ENCODE measurements at regions not wholly inside any gene's neighbourhood (a gene's known extent, or its start where the extent isn't known, plus 50 kb on each side); places are given as distances from the start of the nearest gene placed in this dataset.

GRCh38 chr12:93042684-93043083, 113.6 kb upstream of the EEA1 start:
- no peak overlapping the region for H3K27ac ChIP-seq (ENCODE audit: low read depth)
- 61% methylated on average over 6 of the region's 6 CpGs for WGBS
- H3K4me3 ChIP-seq (ENCODE audit: low read depth, low read length): no peak overlapping the region
- H3K4me1 ChIP-seq (ENCODE audit: insufficient read depth): no peaks in the 10 kb centered on the region
- no peak for DNase-seq (ENCODE audit: extremely low spot score)
- H3K36me3 ChIP-seq (ENCODE audit: insufficient read depth): no peaks in the 10 kb centered on the region

DNA sequence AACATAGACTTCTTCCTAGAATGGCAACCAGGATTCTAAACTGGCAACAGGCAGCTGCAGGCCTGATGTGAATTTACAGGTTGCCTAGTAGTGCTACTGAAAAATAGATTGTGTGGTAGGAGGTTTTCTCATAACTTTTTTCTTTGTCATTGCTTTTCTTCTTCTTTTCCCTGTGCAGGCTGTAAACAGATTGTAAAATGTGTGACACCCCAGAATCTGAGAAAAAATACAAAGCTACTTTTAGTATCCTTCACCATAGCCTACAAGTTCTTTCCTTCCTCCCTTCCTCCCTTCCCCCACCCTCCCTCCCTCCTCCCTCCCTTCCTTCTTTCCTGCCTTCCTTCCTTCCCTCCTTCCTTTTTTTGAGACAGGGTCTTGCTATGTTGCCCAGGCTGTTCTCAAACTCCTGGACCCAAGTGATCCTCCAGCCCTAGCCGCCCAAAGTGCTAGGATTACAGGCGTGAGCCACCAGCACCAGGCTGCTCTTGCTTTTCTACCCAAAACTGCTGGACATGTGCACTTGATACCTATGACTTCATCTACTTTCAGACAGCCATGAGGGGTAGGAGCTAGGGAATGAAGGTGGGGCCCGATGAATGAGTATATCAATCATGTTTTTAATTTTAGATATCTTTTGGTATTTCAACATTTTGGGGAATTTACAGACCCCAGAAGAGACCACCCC, 114.2 kb upstream of the EEA1 start:
- no peak overlapping the region for H3K4me3 ChIP-seq (ENCODE audit: low read depth, low read length)
- no peak for DNase-seq (ENCODE audit: extremely low spot score)
- no peaks in the 10 kb centered on the region for H3K4me1 ChIP-seq (ENCODE audit: insufficient read depth)
- no peak overlapping the region for H3K27ac ChIP-seq (ENCODE audit: low read depth)
- no peaks in the 10 kb centered on the region for H3K36me3 ChIP-seq (ENCODE audit: insufficient read depth)
- WGBS: 97% methylated on average over 3 of the region's 3 CpGs

DNA sequence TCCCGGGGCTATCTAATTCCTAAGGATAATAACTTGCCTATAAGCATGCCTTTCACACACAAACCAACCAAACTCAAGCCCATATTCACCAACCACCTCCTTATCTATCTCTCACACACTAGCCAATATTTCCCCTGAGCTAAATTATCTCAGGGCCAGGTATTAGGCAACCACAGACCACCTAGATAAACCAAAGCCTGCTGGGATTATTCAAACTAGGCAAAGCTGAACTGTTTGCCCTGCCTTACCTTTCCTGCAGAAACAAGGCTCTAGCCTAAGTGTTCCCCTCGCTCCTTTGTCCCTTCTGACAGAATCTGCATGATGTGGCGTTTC, 114.7 kb upstream of the EEA1 start:
- H3K36me3 ChIP-seq (ENCODE audit: insufficient read depth): no peaks in the 10 kb centered on the region
- H3K27ac ChIP-seq (ENCODE audit: low read depth): no peak overlapping the region
- no peaks in the 10 kb centered on the region for H3K4me1 ChIP-seq (ENCODE audit: insufficient read depth)
- no peak for DNase-seq (ENCODE audit: extremely low spot score)
- WGBS: 85% methylated on average over 3 of the region's 3 CpGs
- no peak overlapping the region for H3K4me3 ChIP-seq (ENCODE audit: low read depth, low read length)

- no peak for DNase-seq (ENCODE audit: extremely low spot score)
- Histone ChIP-seq H3K27ac (ENCODE audit: low read depth) (no peak overlapping the region), H3K36me3 (ENCODE audit: insufficient read depth) (no peaks in the 10 kb centered on the region), H3K4me3 (ENCODE audit: low read depth, low read length) (no peak overlapping the region), H3K4me1 (ENCODE audit: insufficient read depth) (no peaks in the 10 kb centered on the region)
- 98% methylated on average over 1 of the region's 1 CpG for WGBS
Observed at GRCh38 chr12:93047118-93047517, 118.0 kb upstream of the EEA1 start.

GRCh38 chr12:93048656-93049055, 119.6 kb upstream of the EEA1 start:
- no peak for DNase-seq (ENCODE audit: extremely low spot score)
- Histone ChIP-seq H3K4me3 (ENCODE audit: low read depth, low read length) (no peak overlapping the region), H3K4me1 (ENCODE audit: insufficient read depth) (no peaks in the 10 kb centered on the region), H3K27ac (ENCODE audit: low read depth) (no peak overlapping the region), H3K36me3 (ENCODE audit: insufficient read depth) (no peaks in the 10 kb centered on the region)
- WGBS: 86% methylated on average over 3 of the region's 3 CpGs

DNA sequence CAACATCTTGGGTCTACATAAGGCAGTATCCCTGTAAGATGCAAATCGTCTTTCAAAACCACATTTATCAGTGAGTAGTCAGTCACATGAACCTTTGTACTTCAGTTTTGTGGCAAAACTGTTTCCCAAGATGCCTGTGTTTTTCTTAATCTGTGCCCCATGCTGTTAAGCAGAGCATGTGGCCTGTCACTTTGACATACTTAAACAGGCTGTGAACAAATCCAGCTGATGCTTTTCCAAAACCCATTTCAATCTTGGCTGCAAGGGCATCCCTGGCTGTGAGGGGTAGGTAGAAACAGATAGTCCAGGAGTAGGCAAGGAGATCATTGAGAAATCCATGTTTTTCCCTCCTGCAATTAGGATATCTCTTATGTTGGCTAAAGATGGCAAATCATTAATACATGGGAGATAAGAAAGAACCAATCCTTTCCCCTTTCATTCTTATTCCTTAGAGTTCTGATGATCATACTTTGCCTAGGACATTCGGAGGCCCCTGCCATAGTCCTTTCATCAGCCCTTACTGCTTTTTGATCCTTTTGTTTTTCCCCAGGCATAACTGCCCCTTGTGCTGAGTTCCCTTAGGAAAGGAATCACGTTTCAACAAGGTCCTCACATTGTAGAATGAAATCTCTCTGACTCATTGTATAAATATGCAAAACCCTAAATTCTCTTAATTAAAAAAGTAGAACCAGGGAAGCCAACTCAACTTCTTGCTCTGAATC, 121.1 kb upstream of the EEA1 start:
- DNase-seq (ENCODE audit: extremely low spot score): no peak
- H3K27ac ChIP-seq (ENCODE audit: low read depth): no peak overlapping the region
- H3K4me3 ChIP-seq (ENCODE audit: low read depth, low read length): no peak overlapping the region
- no peaks in the 10 kb centered on the region for H3K4me1 ChIP-seq (ENCODE audit: insufficient read depth)
- no peaks in the 10 kb centered on the region for H3K36me3 ChIP-seq (ENCODE audit: insufficient read depth)
- whole genome bisulfite sequencing: 53% methylated on average over 3 of the region's 3 CpGs

DNA sequence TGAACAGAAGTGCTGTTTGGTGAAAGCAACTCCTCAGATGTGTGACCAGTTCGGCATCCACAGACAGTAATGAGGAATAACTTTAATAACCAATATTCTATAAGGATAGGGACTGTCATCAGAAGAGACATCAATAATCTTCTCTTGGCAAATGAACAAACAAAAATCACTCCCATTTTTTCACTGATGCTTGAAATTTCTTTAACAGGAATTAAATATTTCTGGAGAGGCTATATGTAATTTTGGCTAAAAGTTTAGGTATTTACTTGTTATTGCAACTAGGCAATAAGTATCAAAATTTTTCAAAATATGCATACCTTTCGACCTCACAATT, 121.6 kb upstream of the EEA1 start:
- 93% methylated on average over 2 of the region's 2 CpGs for WGBS

DNA sequence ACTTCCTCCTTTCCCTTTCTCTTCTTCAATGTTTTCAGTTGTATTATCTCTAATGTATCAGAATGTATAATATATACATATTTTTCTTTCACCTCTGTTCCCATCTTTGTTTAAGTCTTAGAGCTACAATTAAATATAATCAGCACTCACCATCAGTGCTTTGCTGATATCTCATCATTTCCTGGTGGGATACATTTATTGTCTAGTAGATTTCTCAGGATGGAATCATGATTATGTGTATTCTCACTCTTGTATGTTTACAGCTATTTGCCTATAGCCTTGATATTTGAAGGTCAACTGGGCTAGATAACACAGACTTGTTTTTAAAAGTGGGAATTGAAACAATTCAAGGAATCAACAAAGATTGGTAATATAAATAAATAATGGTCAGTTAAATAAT, 124.9 kb upstream of the EEA1 start:
- Histone ChIP-seq H3K36me3 (ENCODE audit: insufficient read depth) (no peaks in the 10 kb centered on the region), H3K4me3 (ENCODE audit: low read depth, low read length) (no peak overlapping the region), H3K4me1 (ENCODE audit: insufficient read depth) (no peaks in the 10 kb centered on the region), H3K27ac (ENCODE audit: low read depth) (no peak overlapping the region)
- no peak for DNase-seq (ENCODE audit: extremely low spot score)

More for the DNA sequence above, 121.6 kb upstream of the EEA1 start:
- Histone ChIP-seq H3K4me1 (ENCODE audit: insufficient read depth) (no peaks in the 10 kb centered on the region), H3K36me3 (ENCODE audit: insufficient read depth) (no peaks in the 10 kb centered on the region), H3K4me3 (ENCODE audit: low read depth, low read length) (no peak overlapping the region), H3K27ac (ENCODE audit: low read depth) (no peak overlapping the region)
- no peak for DNase-seq (ENCODE audit: extremely low spot score)

- 94% methylated on average over 5 of the region's 5 CpGs for WGBS
- DNase-seq (ENCODE audit: extremely low spot score): no peak
- H3K4me1 ChIP-seq (ENCODE audit: insufficient read depth): no peaks in the 10 kb centered on the region
Observed at GRCh38 chr12:93055221-93055620, 126.1 kb upstream of the EEA1 start.

DNA sequence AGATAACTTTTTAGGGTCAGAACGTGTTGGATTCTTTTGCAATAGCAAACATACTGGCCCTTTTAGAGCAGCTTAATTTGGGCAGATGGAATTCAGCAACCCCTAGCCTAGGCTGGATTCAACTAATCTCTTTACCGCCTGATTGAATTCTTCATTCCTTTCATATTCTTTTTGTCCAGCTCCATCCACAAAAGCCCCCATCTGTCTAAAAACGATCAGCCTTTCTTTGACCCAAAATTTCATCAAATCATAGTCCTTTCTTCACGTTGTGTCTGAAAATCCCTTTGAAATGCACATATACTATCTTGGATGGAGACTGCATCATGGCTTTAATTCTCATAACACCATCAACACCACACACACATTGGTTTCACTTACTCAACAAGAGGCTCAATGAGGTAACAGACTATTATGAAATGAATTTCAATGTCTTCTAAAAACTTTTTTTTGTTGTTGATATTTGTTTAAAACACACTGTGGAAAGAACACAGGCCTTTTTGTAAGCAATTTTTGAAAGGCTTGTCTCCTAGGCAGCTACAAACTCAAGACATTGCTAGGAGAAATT, 128.0 kb upstream of the EEA1 start:
- Histone ChIP-seq H3K36me3 (ENCODE audit: insufficient read depth) (no peaks in the 10 kb centered on the region), H3K4me1 (ENCODE audit: insufficient read depth) (no peaks in the 10 kb centered on the region), H3K27ac (ENCODE audit: low read depth) (no peak overlapping the region), H3K4me3 (ENCODE audit: low read depth, low read length) (no peak overlapping the region)
- WGBS: 36% methylated on average over 4 of the region's 4 CpGs
- DNase-seq (ENCODE audit: extremely low spot score): no peak

More at GRCh38 chr12:93055221-93055620, 126.1 kb upstream of the EEA1 start:
- no peaks in the 10 kb centered on the region for H3K36me3 ChIP-seq (ENCODE audit: insufficient read depth)
- no peak overlapping the region for H3K4me3 ChIP-seq (ENCODE audit: low read depth, low read length)
- H3K27ac ChIP-seq (ENCODE audit: low read depth): no peak overlapping the region

DNA sequence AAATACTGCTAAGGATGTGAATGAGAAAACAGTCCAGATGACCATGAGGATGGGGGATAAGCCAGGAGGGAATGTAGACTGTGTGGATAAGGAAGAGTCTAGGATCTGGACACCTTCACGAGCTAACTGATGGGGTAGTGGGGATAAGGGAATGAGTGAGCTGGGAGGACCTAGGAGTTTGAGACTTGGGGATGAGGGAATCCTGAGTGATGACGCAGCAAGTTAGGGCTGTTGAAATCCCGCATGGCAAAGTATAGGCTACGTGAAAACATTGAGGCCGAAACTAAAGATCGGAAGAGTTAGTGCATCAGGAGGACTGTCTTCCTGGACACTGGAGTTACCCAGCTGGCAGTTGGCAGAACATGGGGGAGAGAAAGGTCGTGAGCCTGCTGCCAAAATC, 129.2 kb upstream of the EEA1 start:
- Histone ChIP-seq H3K36me3 (ENCODE audit: insufficient read depth) (no peaks in the 10 kb centered on the region), H3K4me1 (ENCODE audit: insufficient read depth) (no peaks in the 10 kb centered on the region), H3K4me3 (ENCODE audit: low read depth, low read length) (no peak overlapping the region), H3K27ac (ENCODE audit: low read depth) (no peak overlapping the region)
- DNase-seq (ENCODE audit: extremely low spot score): no peak
- 94% methylated on average over 7 of the region's 7 CpGs for WGBS

- 100% methylated on average over 2 of the region's 2 CpGs for WGBS
Observed at GRCh38 chr12:93059288-93059687, 130.2 kb upstream of the EEA1 start.

GRCh38 chr12:93059925-93060665, 131.0 kb upstream of the EEA1 start:
- H3K27ac ChIP-seq (ENCODE audit: low read depth): no peak overlapping the region
- H3K4me3 ChIP-seq (ENCODE audit: low read depth, low read length): no peak overlapping the region
- WGBS: 62% methylated on average over 5 of the region's 5 CpGs
- no peaks in the 10 kb centered on the region for H3K36me3 ChIP-seq (ENCODE audit: insufficient read depth)
- no peaks in the 10 kb centered on the region for H3K4me1 ChIP-seq (ENCODE audit: insufficient read depth)
- no peak for DNase-seq (ENCODE audit: extremely low spot score)

More at GRCh38 chr12:93059288-93059687, 130.2 kb upstream of the EEA1 start:
- Histone ChIP-seq H3K4me1 (ENCODE audit: insufficient read depth) (no peaks in the 10 kb centered on the region), H3K4me3 (ENCODE audit: low read depth, low read length) (no peak overlapping the region), H3K36me3 (ENCODE audit: insufficient read depth) (no peaks in the 10 kb centered on the region), H3K27ac (ENCODE audit: low read depth) (no peak overlapping the region)
- no peak for DNase-seq (ENCODE audit: extremely low spot score)

Data from urinary bladder (tissue), 3 donors.